Endothelial cell of hepatic sinusoid (primary cell): ENCODE measurements at regions not wholly inside any gene's neighbourhood (a gene's known extent, or its start where the extent isn't known, plus 50 kb on each side); places are given as distances from the start of the nearest gene placed in this dataset.
"Not testable (repeated sequence)": the region's sequence is repeated elsewhere in the genome, so short reads cannot be mapped to it uniquely, and the experiment has no call there.

Source experiments
- in situ Hi-C: cut with HindIII; loops from 2 replicates; pipeline ENCODE4 v1.10.0; 2017; ENCODE audit warnings: low sequenced_read_pairs

DNA sequence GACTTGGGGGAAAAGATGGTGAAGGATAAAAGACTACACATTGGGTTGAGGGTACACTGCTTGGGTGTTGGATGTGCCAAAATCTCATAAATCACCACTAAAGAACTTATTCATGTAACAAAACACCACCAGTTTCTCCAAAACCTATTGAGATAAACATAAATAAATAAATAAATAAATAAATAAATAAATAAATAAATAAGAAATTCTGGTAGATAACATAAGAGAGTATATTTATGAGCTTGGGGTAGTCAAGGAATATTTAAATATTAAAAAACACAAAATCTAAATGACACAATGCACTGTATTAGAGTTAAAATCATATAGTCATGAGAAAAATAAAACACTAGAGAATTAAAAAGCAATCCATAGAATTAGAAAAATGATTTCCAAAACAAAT lies 333.5 kb upstream of the NRG3 start:
- in situ Hi-C loops, result no loop called here

GRCh38 chr10:81546243-81546642 lies 328.8 kb upstream of the NRG3 start:
- in situ Hi-C loops, result no loop called here

DNA sequence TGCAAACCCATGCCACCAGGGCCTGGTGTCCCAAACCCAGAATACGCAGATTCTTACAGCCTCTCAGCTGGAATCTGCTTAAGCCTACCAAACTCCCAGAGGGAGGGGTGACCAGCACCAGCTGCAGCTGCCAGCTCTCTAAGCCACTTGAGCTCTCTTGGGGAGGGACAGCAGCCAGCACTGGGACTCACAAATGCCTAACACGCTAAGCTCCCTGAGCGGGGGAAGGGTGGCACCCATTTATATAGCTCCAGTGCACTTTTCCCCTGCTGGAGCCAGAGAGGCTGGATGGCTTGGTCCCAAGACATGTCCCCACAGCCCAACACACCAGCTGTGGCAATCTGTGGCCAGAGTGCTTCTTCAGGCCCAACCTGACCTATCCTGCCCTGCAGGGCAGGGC lies 326.8 kb upstream of the NRG3 start:
- in situ Hi-C loops, result no loop called here

GRCh38 chr10:81564143-81564542 lies 310.9 kb upstream of the NRG3 start:
- in situ Hi-C loops, result no loop called here

- in situ Hi-C loops, result no loop called here
These were observed 305.5 kb upstream of the NRG3 start for GRCh38 chr10:81569488-81569887.

DNA sequence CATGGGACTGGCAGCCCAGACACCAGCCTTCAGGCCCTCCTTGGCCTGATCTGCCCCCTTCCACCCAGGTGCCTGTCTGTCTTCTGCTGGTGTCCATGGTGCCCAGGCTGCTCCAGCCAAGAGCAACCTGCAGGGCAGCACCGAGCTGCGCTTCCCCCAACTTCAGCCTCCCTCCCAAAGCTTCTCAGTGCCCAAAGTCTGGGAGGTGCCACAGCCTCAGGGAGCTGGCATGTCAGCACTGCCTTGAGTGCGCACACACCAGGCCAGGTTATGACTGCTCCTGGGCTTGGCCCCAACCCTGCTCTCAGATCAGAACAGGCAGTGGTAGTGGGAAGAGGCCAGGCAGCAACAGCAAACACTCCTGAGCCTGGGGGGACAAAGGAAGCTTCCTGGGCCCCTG lies 304.6 kb upstream of the NRG3 start:
- in situ Hi-C loops, result no loop called here

GRCh38 chr10:81570878-81571794 lies 303.9 kb upstream of the NRG3 start:
- in situ Hi-C loops, result no loop called here

GRCh38 chr10:81575036-81575435 lies 300.0 kb upstream of the NRG3 start:
- in situ Hi-C loops, result no loop called here

GRCh38 chr10:81576336-81576735 lies 298.7 kb upstream of the NRG3 start:
- in situ Hi-C loops, result no loop called here

DNA sequence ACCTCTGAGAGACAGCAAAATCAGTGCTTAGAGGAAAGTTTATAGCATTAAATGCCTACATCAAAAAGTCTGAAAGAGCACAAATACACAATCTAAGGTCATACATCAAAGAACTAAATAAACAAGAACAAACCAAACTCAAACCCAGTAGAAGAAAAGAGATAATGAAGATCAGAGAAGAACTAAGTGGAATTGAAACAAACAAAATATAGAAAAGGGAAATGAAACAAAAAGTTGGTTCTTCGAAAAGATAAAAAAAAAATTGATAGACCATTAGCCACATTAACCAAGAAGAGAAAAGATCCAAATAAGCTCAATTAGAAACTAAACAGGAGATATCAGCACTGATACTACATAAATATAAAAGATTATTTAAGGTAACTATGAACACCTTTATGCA lies 280.0 kb upstream of the NRG3 start:
- in situ Hi-C loops, result no loop called here

GRCh38 chr10:81600185-81600584 lies 274.8 kb upstream of the NRG3 start:
- in situ Hi-C loops, result no loop called here

DNA sequence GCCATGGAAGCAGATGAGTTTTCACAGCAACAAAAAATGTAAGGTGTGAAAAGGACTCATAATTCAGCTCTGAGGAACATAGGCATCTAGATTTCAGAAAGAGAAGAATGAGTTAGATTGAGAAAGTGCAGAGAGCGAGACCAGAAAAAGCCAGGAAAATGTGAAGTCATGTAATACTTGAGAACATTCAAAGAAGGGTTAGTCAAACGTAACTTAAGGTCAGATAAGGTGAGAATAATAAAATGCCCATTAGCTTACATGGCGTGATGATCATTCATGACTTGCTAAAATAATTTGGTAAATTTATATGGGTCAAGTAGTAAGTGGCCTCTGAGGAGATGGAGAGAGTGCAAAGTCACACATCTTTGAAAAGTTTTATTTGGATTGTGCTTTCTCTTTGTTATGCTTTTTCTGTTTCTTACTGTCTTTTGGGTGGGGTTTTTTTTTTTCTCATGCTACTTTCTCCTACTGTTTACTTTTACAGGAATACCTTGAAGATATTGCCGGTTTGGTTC lies 271.8 kb upstream of the NRG3 start:
- in situ Hi-C loops, result no loop called here

- in situ Hi-C loops, result not testable (repeated sequence)
These were observed 230.5 kb upstream of the NRG3 start for GRCh38 chr10:81644485-81644884.

DNA sequence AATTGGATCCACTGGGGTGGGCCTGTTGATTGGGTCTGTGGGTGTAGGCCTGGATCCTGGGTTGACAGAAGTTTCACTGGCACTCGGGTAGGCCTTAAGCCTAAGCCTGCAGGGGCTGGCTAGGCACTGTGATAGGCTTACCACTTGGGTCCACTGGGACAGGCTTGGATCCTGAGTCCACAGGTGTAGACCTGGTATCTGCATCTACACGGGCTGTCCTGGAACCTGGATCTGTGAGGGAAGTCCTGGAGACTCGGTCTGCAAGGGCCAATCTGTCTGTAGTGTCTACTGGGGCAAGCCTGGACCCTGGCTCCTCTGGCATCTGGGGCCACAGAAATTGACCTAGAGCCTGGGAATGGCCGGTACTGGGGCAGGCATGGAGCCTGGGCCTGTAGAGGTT lies 219.0 kb upstream of the NRG3 start:
- in situ Hi-C loops, result no loop called here

- in situ Hi-C loops, result loop anchor here (10.0 kb wide), 1 partner anchor 62 kb away; no protein-coding TSS in a partner anchor
These were observed 212.2 kb upstream of the NRG3 start for GRCh38 chr10:81662837-81663236.

- in situ Hi-C loops, result loop anchor here (10.0 kb wide), 1 partner anchor 60 kb away; no protein-coding TSS in a partner anchor
These were observed 210.2 kb upstream of the NRG3 start for GRCh38 chr10:81664800-81665199.

DNA sequence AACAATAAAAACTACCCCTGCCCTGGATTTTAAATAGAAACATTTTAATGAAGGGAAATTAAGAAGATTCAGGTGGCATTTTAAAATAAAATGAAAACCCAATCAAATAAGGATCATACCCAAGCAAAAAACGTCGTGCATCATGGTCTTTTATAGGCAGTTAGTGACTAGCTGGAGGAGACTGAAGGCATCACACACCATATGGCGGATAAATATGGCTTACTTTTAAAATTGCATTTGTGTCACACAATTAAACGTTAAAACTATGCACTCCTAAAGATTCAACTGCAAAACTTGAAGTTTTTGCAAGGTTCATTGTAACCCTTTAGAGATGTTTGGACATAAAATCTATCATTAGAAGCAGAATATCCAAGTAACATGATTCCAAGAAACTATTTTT lies 200.1 kb upstream of the NRG3 start:
- in situ Hi-C loops, result no loop called here

- in situ Hi-C loops, result no loop called here
These were observed 195.7 kb upstream of the NRG3 start for GRCh38 chr10:81679291-81679690.

GRCh38 chr10:81680359-81680758 lies 194.6 kb upstream of the NRG3 start:
- in situ Hi-C loops, result no loop called here

DNA sequence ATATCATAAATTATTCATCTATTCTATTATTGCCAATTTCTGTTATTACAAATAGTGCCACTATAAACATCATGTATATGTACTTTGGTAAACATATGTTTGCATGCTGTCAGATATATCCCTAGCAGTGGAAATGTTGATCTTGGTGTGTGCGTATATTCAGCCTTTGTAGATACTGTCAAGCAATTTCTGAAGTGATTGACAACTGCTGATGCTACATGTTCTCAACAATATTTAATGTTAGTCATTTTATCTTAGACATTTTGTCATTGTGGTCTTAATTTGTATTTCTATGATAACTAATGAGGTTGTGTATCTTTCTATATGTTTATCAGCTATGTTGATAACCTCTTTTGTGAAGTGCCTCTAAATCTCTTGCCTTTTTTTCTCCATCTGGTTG lies 186.5 kb upstream of the NRG3 start:
- in situ Hi-C loops, result no loop called here

DNA sequence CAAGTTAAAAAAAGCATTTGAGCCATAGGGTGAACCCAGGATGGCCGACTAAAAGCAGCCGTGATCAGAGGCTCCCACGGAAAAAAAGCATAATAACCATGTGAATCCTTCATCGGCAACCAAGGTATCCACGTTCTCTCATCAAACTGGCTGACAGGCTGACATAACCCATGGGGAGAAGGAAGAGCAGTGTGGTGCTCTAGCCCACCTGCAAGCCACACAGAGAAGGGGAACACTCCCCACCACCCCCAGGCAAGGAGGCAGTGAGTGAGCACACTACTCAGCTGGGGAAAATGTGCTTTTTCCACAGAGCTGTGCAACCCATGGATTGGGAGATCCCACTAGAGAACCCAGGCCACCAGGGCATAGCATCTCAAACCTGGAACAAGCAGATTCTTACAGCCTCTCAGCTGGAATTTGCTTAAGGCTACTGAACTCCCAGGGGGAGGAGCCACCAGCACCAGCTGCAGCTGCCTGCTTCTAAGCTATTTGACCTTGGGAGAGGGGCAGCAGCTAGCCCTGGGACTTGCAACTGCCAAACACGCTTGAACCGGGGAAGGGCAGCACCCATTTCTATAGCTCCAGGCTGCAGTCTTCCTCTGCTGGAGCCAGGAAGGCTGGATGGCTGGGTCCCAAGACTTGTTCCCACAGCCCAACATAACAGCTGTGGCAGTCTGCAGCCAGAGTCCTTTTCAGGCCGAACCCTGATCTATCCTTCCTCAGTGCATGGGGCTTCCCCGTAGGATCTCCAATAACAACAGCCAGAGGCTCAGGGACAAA lies 178.2 kb upstream of the NRG3 start:
- in situ Hi-C loops, result no loop called here

GRCh38 chr10:81704596-81704995 lies 170.4 kb upstream of the NRG3 start:
- in situ Hi-C loops, result no loop called here
